ENCODE measurements at regions not wholly inside any gene's neighbourhood (a gene's known extent, or its start where the extent isn't known, plus 50 kb on each side); places are given as distances from the start of the nearest gene placed in this dataset.
"Not testable (repeated sequence)": the region's sequence is repeated elsewhere in the genome, so short reads cannot be mapped to it uniquely, and the experiment has no call there.

- peaks cover 6% of the 10 kb centered on the region for H3K9me3 Mint-ChIP-seq
- ChIA-PET POLR2A (no interaction called here), CTCF (no interaction called here)
- intact Hi-C loops (cut with micrococcal nuclease) = no loop called here
- no peak for TF ChIP-seq CTCF (IDR thresholded peaks at IDR 0.05)
- no peak for DNase-seq
- H3K27ac Mint-ChIP-seq = no peak overlapping the region
- no peaks in the 10 kb centered on the region for H3K4me1 Mint-ChIP-seq (ENCODE audit: low read depth)
- no peak for ATAC-seq
- peaks cover under 1% of the 10 kb centered on the region for H3K27me3 Mint-ChIP-seq
- no peaks in the 10 kb centered on the region for H3K36me3 Mint-ChIP-seq (ENCODE audit: low read depth)
- no peak overlapping the region for H3K4me3 Mint-ChIP-seq
Observed at GRCh38 chr15:95149036-95149435, 917.7 kb downstream of the MCTP2 start.

- no peak overlapping the region for H3K27ac Mint-ChIP-seq
- ATAC-seq (no peak), DNase-seq (no peak)
- ChIA-PET CTCF (no interaction called here), POLR2A (no interaction called here)
- no peak for TF ChIP-seq CTCF (IDR thresholded peaks at IDR 0.05)
- H3K4me1 Mint-ChIP-seq (ENCODE audit: low read depth) = no peaks in the 10 kb centered on the region
- peaks cover 10% of the 10 kb centered on the region for H3K9me3 Mint-ChIP-seq
- intact Hi-C loops (cut with micrococcal nuclease) = no loop called here
- no peaks in the 10 kb centered on the region for H3K27me3 Mint-ChIP-seq
- H3K4me3 Mint-ChIP-seq = no peak overlapping the region
- H3K36me3 Mint-ChIP-seq (ENCODE audit: low read depth) = no peaks in the 10 kb centered on the region
Observed at GRCh38 chr15:95149771-95150170, 918.4 kb downstream of the MCTP2 start.

GRCh38 chr15:95150466-95150865, 919.1 kb downstream of the MCTP2 start:
- Mint-ChIP-seq H3K4me3 (no peak overlapping the region), H3K4me1 (ENCODE audit: low read depth) (no peaks in the 10 kb centered on the region), H3K36me3 (ENCODE audit: low read depth) (no peaks in the 10 kb centered on the region), H3K27ac (no peak overlapping the region), H3K9me3 (peaks cover 12% of the 10 kb centered on the region), H3K27me3 (no peaks in the 10 kb centered on the region)
- no peak for TF ChIP-seq CTCF (IDR thresholded peaks at IDR 0.05)
- ChIA-PET CTCF (no interaction called here), POLR2A (no interaction called here)
- no peak for DNase-seq
- intact Hi-C loops (cut with micrococcal nuclease) = no loop called here
- ATAC-seq = no peak

GRCh38 chr15:95152741-95153140, 921.4 kb downstream of the MCTP2 start:
- TF ChIP-seq CTCF (IDR thresholded peaks at IDR 0.05) = no peak
- POLR2A ChIA-PET = no interaction called here
- CTCF ChIA-PET = no interaction called here
- intact Hi-C loops (cut with micrococcal nuclease) = no loop called here
- Mint-ChIP-seq H3K4me1 (ENCODE audit: low read depth) (no peaks in the 10 kb centered on the region), H3K27ac (no peak overlapping the region), H3K9me3 (peaks cover 12% of the 10 kb centered on the region), H3K36me3 (ENCODE audit: low read depth) (no peaks in the 10 kb centered on the region), H3K4me3 (no peak overlapping the region), H3K27me3 (no peaks in the 10 kb centered on the region)
- DNase-seq = no peak
- ATAC-seq = no peak

- not testable (repeated sequence) for H3K27ac Mint-ChIP-seq
Observed at GRCh38 chr15:95153201-95153600, 921.8 kb downstream of the MCTP2 start.

GRCh38 chr15:95160316-95160715, 929.0 kb downstream of the MCTP2 start:
- intact Hi-C loops (cut with micrococcal nuclease) = no loop called here
- CTCF ChIA-PET = no interaction called here
- DNase-seq = no peak
- no peaks in the 10 kb centered on the region for H3K27me3 Mint-ChIP-seq
- H3K9me3 Mint-ChIP-seq = no peaks in the 10 kb centered on the region
- POLR2A ChIA-PET = no interaction called here
- no peak overlapping the region for H3K27ac Mint-ChIP-seq
- no peaks in the 10 kb centered on the region for H3K4me1 Mint-ChIP-seq (ENCODE audit: low read depth)
- no peak overlapping the region for H3K4me3 Mint-ChIP-seq
- no peak for ATAC-seq
- no peaks in the 10 kb centered on the region for H3K36me3 Mint-ChIP-seq (ENCODE audit: low read depth)
- TF ChIP-seq CTCF (IDR thresholded peaks at IDR 0.05) = no peak

More at GRCh38 chr15:95153201-95153600, 921.8 kb downstream of the MCTP2 start:
- H3K36me3 Mint-ChIP-seq (ENCODE audit: low read depth); ATAC-seq; CTCF ChIA-PET; POLR2A ChIA-PET; intact Hi-C loops (cut with micrococcal nuclease); DNase-seq; H3K4me1 Mint-ChIP-seq (ENCODE audit: low read depth); H3K27me3 Mint-ChIP-seq; H3K4me3 Mint-ChIP-seq: not testable (repeated sequence)
- peaks cover 12% of the 10 kb centered on the region for H3K9me3 Mint-ChIP-seq

All from activated CD8-positive, alpha-beta T cell treated with anti-CD3 and anti-CD28 coated beads for 36 hours (primary cell).